ENCODE measurements at regions not wholly inside any gene's neighbourhood (a gene's known extent, or its start where the extent isn't known, plus 50 kb on each side); places are given as distances from the start of the nearest gene placed in this dataset.

- no peak for DNase-seq
Observed at GRCh38 chr9:80569236-80569635, 997.5 kb downstream of the TLE4 start.

GRCh38 chr9:80561526-80561925 lies 989.8 kb downstream of the TLE4 start:
- DNase-seq, result no peak

- DNase-seq, result no peak
Observed at GRCh38 chr9:80560976-80561375, 989.2 kb downstream of the TLE4 start.

GRCh38 chr9:80557256-80557655 lies 985.5 kb downstream of the TLE4 start:
- DNase-seq, result no peak

GRCh38 chr9:80556631-80557030 lies 984.9 kb downstream of the TLE4 start:
- DNase-seq, result no peak

GRCh38 chr9:80555782-80556325 lies 984.1 kb downstream of the TLE4 start:
- no peak for DNase-seq

- no peak for DNase-seq
Observed at GRCh38 chr9:80554856-80555255, 983.1 kb downstream of the TLE4 start.

GRCh38 chr9:80554301-80554700 lies 982.5 kb downstream of the TLE4 start:
- no peak for DNase-seq

GRCh38 chr9:80552931-80553330 lies 981.2 kb downstream of the TLE4 start:
- DNase-seq, result no peak

GRCh38 chr9:80550181-80550580 lies 978.4 kb downstream of the TLE4 start:
- no peak for DNase-seq

- DNase-seq, result no peak
Observed at GRCh38 chr9:80547613-80548012, 975.8 kb downstream of the TLE4 start.

- no peak for DNase-seq
Observed at GRCh38 chr9:80540387-80540786, 968.6 kb downstream of the TLE4 start.

- no peak for DNase-seq
Observed at GRCh38 chr9:80538976-80539375, 967.2 kb downstream of the TLE4 start.

- DNase-seq, result no peak
Observed at GRCh38 chr9:80522465-80522864, 950.7 kb downstream of the TLE4 start.

GRCh38 chr9:80521151-80521550 lies 949.4 kb downstream of the TLE4 start:
- no peak for DNase-seq

GRCh38 chr9:80520231-80520630 lies 948.5 kb downstream of the TLE4 start:
- no peak for DNase-seq

GRCh38 chr9:80518441-80518840 lies 946.7 kb downstream of the TLE4 start:
- no peak for DNase-seq

- DNase-seq, result no peak
Observed at GRCh38 chr9:80516679-80517078, 944.9 kb downstream of the TLE4 start.

- DNase-seq, result no peak
Observed at GRCh38 chr9:80509358-80509757, 937.6 kb downstream of the TLE4 start.

GRCh38 chr9:80507611-80508010 lies 935.8 kb downstream of the TLE4 start:
- no peak for DNase-seq

GRCh38 chr9:80504601-80505230 lies 933.0 kb downstream of the TLE4 start:
- DNase-seq, result no peak

GRCh38 chr9:80503671-80504281 lies 932.0 kb downstream of the TLE4 start:
- DNase-seq, result no peak

GRCh38 chr9:80502306-80502705 lies 930.5 kb downstream of the TLE4 start:
- no peak for DNase-seq

GRCh38 chr9:80501635-80502034 lies 929.9 kb downstream of the TLE4 start:
- DNase-seq, result no peak

GRCh38 chr9:80500300-80500699 lies 928.5 kb downstream of the TLE4 start:
- DNase-seq, result no peak

All from activated CD4-positive, alpha-beta T cell treated with anti-CD3 and anti-CD28 coated beads, Interleukin-2, amount 50 U/mL, for 4 hours (primary cell).